ENCODE measurements at regions not wholly inside any gene's neighbourhood (a gene's known extent, or its start where the extent isn't known, plus 50 kb on each side); places are given as distances from the start of the nearest gene placed in this dataset.

GRCh38 chr11:130813638-130814037 is 102.6 kb downstream of the SNX19 start:
- TF ChIP-seq, protein P1, sequence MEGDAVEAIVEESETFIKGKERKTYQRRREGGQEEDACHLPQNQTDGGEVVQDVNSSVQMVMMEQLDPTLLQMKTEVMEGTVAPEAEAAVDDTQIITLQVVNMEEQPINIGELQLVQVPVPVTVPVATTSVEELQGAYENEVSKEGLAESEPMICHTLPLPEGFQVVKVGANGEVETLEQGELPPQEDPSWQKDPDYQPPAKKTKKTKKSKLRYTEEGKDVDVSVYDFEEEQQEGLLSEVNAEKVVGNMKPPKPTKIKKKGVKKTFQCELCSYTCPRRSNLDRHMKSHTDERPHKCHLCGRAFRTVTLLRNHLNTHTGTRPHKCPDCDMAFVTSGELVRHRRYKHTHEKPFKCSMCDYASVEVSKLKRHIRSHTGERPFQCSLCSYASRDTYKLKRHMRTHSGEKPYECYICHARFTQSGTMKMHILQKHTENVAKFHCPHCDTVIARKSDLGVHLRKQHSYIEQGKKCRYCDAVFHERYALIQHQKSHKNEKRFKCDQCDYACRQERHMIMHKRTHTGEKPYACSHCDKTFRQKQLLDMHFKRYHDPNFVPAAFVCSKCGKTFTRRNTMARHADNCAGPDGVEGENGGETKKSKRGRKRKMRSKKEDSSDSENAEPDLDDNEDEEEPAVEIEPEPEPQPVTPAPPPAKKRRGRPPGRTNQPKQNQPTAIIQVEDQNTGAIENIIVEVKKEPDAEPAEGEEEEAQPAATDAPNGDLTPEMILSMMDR (IDR thresholded peaks at IDR 0.05) = no peak
- ATAC-seq (ENCODE audit: low FRiP score) = no peak
- no peak for DNase-seq (ENCODE audit: low spot score)

GRCh38 chr11:130814440-130815096 is 101.7 kb downstream of the SNX19 start:
- TF ChIP-seq, protein P1 (IDR thresholded peaks at IDR 0.05) = no peak
- ATAC-seq (ENCODE audit: low FRiP score) (no peak), DNase-seq (ENCODE audit: low spot score) (no peak)

DNA sequence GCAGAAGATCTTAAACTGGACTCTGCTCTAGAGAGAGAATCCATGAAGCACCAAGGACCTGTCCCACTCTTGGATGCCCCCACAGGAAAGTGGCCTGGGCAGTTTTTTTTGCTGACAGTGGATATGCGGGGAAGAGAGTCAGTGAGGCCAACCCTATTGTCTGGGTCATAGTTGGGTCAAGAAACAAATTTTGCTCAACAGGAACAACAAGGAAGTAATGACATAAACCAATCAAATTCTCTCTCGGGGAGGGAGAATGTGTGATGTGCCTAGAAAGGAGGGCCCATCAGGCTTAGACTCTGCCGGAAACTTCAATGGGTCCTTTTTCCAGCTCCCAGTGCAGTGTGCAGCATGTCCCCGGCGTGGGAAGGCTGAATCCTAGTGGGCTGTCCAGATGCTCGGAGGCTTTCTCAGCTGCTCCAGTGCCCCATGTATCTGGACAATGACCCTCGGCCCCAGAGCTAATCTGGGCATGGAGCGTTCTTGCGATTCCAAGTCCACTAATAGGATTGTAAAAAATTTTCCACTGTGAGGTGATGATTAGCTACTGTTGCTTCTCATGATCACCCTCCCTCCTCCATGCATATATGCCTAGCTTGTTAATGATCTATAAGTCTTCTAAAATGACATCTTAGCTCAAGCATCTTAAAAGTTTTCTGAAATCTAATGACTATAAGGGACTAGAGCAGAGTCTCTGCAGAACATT is 101.0 kb downstream of the SNX19 start:
- DNase-seq (ENCODE audit: low spot score) (no peak), ATAC-seq (ENCODE audit: low FRiP score) (no peak)
- TF ChIP-seq, protein P1 (IDR thresholded peaks at IDR 0.05) = no peak

GRCh38 chr11:130815956-130816355 is 100.3 kb downstream of the SNX19 start:
- no peak for DNase-seq (ENCODE audit: low spot score)
- ATAC-seq (ENCODE audit: low FRiP score) = no peak
- TF ChIP-seq, protein P1 (IDR thresholded peaks at IDR 0.05) = no peak

DNA sequence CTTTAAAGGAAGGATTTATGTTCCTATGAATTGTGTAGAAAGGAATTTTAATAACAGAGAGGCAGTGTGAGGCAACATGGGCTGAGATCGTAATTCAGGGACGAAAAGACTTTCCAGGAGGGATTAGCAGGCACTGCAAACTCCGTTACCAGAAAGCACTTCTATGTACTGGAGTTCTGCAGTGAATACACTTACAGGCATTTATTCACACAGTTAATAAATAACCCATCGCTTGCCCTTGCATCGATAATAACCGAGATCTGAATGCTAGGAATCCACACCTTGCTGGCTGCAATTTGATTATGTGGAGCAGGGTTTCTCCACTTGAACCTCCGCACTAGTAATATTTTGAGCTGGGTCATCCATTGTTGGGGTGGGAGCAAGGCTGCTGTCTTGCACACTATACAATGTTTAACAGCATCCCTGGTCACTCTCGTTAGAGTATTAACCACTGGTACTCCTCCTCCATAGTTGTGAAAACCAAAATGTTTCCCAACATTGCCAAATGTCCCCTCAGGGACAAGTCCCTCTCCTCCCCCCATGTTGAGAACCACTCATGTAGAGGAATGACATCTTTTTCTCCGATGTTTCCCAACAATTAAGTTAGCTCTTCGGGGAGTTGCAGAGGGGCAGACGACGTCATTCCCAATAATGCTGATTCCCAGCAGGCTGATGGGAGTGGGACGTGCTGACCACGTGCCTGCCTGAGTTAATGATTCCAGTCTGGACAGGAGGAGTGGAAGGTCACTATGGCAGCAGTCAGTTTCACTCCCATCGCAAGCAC is 99.5 kb downstream of the SNX19 start:
- TF ChIP-seq, protein P1 (IDR thresholded peaks at IDR 0.05) = no peak
- no peak for DNase-seq (ENCODE audit: low spot score)
- peak; percentile 27 for ATAC-seq (ENCODE audit: low FRiP score)

- ATAC-seq (ENCODE audit: low FRiP score) (peak; percentile 39), DNase-seq (ENCODE audit: low spot score) (no peak)
- TF ChIP-seq, protein P1 (IDR thresholded peaks at IDR 0.05) = no peak
These were observed 98.8 kb downstream of the SNX19 start for GRCh38 chr11:130817330-130817944.
